ENCODE measurements at regions not wholly inside any gene's neighbourhood (a gene's known extent, or its start where the extent isn't known, plus 50 kb on each side); places are given as distances from the start of the nearest gene placed in this dataset.
"Not testable (repeated sequence)": the region's sequence is repeated elsewhere in the genome, so short reads cannot be mapped to it uniquely, and the experiment has no call there.

- no peak for DNase-seq (ENCODE audit: low read depth in 1 of 2, low spot score in 1 of 2)
These were observed 1365.3 kb downstream of the GATA3 start for GRCh38 chr10:9419757-9420156.

DNA sequence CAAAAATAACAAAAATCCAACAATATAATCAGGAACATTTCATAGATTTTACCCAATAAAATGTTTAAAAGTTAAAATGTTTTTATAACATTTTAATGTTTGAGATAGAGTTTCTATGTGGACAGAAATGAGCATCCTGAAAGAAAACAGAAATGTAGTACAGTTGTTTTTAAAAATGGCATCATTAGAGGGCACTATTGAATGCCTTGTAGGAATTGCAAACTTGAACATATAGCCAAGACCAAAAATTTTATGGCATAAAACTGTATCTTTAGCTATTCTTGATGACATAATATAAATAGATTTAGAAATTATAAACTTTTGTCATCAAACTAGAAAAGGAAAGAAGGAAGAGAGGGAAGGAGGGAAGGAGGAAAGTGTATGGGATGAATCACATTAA lies 1372.7 kb downstream of the GATA3 start:
- DNase-seq (ENCODE audit: low read depth in 1 of 2, low spot score in 1 of 2), result no peak

DNA sequence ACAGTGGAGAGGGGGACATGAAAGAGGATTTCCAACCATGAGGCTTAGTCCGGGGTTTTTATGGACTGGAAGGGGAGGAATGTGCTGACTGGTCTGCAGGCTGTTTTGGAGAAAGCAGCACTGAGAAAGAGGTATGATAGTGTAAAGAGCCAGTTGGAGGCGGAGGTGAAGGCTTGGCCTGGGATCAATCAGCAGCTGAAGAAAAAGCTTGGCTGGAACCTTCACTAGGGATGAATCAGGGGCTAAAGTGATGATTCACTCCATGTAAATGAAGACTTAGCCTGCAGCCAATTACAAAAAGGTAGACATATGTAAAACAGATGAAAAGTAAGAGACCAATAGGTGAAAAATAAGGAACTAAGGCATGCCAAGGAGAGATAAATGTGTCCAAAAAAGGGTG lies 1382.6 kb downstream of the GATA3 start:
- no peak for DNase-seq (ENCODE audit: low read depth in 1 of 2, low spot score in 1 of 2)

- no peak for DNase-seq (ENCODE audit: low read depth in 1 of 2, low spot score in 1 of 2)
These were observed 1389.3 kb downstream of the GATA3 start for GRCh38 chr10:9443758-9444157.

DNA sequence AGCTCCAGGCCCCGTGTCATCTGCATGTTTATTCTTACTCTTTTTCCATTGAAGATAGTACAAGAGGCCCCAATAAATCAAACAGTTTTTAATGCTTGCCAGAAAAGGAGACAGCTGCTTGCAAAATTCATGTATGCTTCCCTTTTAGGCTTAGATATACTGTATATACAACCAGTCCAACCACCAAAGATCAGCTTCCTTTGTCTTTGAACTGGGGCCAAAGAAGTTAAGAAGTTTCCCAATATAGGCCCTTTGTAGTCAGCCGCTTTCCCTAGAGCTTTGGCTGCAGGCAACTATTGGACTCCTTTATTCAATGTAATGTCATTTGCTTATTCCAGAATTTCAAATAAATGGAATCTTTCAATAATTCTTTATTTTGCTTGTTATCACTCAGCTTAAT lies 1395.0 kb downstream of the GATA3 start:
- DNase-seq (ENCODE audit: low read depth in 1 of 2, low spot score in 1 of 2), result no peak

DNA sequence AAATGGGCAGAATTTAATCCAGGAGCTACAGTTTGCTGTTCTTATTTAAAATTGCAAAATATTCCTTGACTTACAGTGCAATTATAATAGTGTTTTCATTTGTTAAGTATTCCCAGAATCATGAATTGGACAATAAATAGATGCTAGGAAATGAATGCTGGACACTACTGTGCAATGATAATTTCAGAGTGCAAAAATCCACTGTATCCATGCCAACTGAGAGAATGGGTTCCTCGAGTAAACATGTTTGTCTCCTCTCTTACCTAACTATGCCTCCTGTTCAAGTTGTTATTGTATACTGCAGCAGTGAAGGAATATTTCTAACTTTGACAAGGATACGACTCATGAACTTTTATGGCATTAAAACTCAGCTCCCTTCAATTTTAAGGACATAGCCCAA lies 1396.3 kb downstream of the GATA3 start:
- no peak for DNase-seq (ENCODE audit: low read depth in 1 of 2, low spot score in 1 of 2)

- DNase-seq (ENCODE audit: low read depth in 1 of 2, low spot score in 1 of 2), result no peak
These were observed 1396.8 kb downstream of the GATA3 start for GRCh38 chr10:9451211-9451773.

GRCh38 chr10:9452056-9452455 lies 1397.6 kb downstream of the GATA3 start:
- DNase-seq (ENCODE audit: low read depth in 1 of 2, low spot score in 1 of 2), result no peak

DNA sequence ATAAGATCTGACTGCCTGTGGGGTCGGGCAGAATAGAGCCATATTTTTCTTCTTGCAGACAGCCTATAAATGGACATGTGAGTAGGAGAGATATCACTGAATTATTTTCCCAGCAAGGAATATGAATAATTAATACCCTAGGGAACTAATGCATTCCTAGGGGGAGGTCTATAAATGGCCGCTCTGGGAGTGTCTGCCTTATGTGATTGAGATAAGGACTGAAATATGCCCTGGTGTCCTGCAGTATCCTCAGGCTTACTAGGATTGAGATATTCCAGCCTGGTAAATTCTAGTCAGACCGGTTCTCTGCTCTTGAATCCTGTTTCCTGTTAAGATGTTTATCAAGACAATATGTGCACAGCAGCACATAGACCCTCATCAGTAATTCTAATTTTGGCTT lies 1399.4 kb downstream of the GATA3 start:
- not testable (repeated sequence) for DNase-seq (ENCODE audit: low read depth in 1 of 2, low spot score in 1 of 2)

- no peak for DNase-seq (ENCODE audit: low read depth in 1 of 2, low spot score in 1 of 2)
These were observed 1415.2 kb downstream of the GATA3 start for GRCh38 chr10:9469663-9470205.

DNA sequence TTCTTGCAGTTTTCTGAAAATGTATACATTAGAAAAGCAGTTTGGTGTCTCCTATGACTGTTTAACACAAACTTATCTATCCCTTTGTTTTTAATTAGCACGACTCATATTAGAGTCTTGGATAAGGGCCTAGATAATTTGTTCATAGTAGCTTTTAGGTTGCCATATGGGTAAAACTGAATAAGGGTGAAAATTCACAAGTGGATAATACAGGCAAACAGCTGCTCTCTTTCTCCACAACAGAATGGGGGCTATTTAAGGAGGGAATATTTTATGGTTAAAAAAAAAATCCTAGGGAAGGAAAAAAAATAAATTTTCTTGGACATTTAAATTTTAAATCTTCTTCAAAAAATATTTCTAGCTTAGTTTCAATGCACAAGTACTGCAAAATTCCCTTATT lies 1416.1 kb downstream of the GATA3 start:
- no peak for DNase-seq (ENCODE audit: low read depth in 1 of 2, low spot score in 1 of 2)

GRCh38 chr10:9501944-9502343 lies 1447.5 kb downstream of the GATA3 start:
- DNase-seq (ENCODE audit: low read depth in 1 of 2, low spot score in 1 of 2), result no peak

- no peak for DNase-seq (ENCODE audit: low read depth in 1 of 2, low spot score in 1 of 2)
These were observed 1449.7 kb downstream of the GATA3 start for GRCh38 chr10:9504227-9504626.

GRCh38 chr10:9505546-9505945 lies 1451.1 kb downstream of the GATA3 start:
- no peak for DNase-seq (ENCODE audit: low read depth in 1 of 2, low spot score in 1 of 2)

DNA sequence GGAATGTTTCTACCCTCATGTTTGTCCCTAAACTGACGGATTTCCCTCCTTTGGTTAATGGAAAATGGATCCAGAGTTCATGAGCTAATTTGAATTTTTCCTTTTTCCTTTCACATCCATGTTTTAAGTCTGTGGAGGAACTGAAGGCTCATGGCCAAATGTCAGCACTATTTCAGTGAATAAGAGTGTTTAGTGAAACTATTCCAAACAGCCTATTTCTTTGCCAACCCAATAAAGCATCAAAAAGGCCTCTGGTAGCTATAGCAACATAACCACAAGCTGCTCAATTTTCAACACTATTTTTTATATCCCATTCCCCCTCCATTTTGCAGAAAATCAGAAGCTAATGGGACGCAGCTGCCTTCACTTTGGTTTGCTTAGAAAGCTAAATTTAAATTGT lies 1454.1 kb downstream of the GATA3 start:
- DNase-seq (ENCODE audit: low read depth in 1 of 2, low spot score in 1 of 2), result no peak

DNA sequence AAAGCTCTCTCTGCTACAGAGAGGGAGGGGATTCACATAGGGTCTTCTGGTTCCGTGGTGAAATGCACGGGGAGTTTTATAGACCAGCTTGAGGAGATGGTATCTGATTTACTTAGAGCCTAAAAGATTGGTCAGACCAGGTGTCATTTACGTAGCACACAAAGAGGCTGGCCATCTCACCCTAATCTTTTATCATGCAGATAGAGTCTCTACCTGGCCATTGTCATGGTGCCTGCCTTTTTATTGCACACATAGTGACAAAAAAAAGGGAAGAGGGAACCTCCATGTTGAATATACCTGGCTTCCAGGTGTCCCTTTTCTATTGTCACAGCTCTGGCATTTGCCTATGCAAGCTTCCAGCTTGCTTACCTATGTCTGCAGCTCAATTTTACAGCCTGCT lies 1456.1 kb downstream of the GATA3 start:
- no peak for DNase-seq (ENCODE audit: low read depth in 1 of 2, low spot score in 1 of 2)

DNA sequence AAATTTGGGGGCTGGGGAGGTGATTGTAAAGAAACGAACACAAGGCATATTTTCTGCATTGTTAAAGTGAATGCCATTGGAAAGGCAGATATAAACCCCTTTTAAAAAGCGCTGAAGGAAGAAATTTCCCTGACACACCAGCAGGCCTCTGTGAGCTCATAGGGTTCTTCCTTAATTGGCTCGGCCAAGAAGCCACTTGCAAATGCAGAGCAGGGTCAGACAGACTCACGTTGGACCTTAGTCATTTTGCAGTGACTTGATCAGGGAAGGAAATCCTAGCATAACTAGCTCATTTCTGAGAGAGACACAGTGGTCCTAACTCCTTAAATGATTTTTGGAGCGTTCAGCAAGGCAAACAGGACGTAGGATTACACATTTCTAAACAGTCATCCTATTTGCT lies 1461.4 kb downstream of the GATA3 start:
- no peak for DNase-seq (ENCODE audit: low read depth in 1 of 2, low spot score in 1 of 2)

DNA sequence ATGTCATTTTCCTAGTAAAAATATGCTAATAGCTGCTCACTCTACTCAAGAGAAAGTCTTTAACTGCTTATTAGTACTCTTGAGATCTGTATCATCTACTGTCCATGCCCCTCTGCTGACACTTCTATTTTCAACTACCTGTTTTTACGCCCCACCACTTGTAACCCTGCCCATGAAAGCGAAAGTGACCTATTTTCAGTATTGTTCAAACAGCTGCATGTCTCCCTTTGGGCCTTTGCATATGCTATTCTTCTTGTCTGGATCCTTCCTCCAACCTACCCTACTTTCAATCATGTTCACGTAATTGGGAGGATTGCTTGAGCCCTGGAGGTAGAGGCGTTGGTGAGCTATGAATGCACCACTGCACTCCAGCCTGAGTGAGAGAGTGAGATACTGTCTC lies 1481.3 kb downstream of the GATA3 start:
- no peak for DNase-seq (ENCODE audit: low read depth in 1 of 2, low spot score in 1 of 2)

GRCh38 chr10:9545073-9545472 lies 1472.6 kb upstream of the CELF2 start:
- DNase-seq (ENCODE audit: low read depth in 1 of 2, low spot score in 1 of 2), result no peak

GRCh38 chr10:9547936-9548904 lies 1469.5 kb upstream of the CELF2 start:
- no peak for DNase-seq (ENCODE audit: low read depth in 1 of 2, low spot score in 1 of 2)

GRCh38 chr10:9550810-9551209 lies 1466.9 kb upstream of the CELF2 start:
- no peak for DNase-seq (ENCODE audit: low read depth in 1 of 2, low spot score in 1 of 2)

GRCh38 chr10:9554321-9554720 lies 1463.4 kb upstream of the CELF2 start:
- no peak for DNase-seq (ENCODE audit: low read depth in 1 of 2, low spot score in 1 of 2)

All from activated T-helper 1 cell treated with anti-CD3 and anti-CD28 coated beads, Interleukin-2, amount 50 U/mL, for 16 hours (primary cell).